ENCODE measurements at regions not wholly inside any gene's neighbourhood (a gene's known extent, or its start where the extent isn't known, plus 50 kb on each side); places are given as distances from the start of the nearest gene placed in this dataset.

DNA sequence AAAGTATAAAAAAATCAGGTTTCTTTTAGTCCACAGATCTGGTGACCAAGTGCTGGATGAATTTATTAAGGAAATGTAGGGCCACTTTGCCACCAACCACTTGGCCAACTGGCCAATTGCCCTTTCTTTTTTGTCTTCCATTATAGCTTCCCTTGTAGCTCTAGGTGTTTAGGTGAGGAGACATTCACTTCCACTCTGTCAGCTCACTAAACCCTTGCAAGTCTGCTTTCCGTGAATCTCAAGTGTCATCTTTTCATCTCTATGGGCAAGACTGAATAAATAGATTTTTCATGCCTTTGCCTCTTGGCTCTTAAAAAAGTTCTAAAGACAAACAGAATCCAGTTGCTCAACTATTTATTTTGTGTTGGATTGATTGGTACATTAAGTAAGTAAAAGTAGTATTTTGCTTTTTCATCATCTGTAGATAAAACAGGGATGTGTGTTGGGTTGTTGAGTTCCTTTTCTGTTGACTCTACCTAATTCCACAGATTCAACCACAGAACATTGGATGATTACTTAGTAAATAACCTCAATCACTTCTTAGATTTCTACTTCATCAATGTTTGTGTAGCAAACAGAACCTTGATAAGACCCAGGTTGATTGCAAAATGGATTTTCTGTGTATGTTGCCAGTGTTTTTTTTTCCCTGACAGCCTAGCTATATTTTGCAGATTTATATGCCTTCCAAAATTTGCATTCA is 68.1 kb upstream of the GRXCR1 start:
- no peak overlapping the region for H3K4me3 ChIP-seq (ENCODE audit: low read depth, low read length)
- H3K36me3 ChIP-seq (ENCODE audit: control insufficient read depth, insufficient read depth, low read length): no peaks in the 10 kb centered on the region
- Mint-ChIP-seq H3K9me3 (ENCODE audit: unreplicated experiment) (no peaks in the 10 kb centered on the region), H3K27ac (ENCODE audit: unreplicated experiment) (no peak overlapping the region), H3K36me3 (ENCODE audit: insufficient read depth, unreplicated experiment) (no peaks in the 10 kb centered on the region), H3K27me3 (ENCODE audit: insufficient read depth, unreplicated experiment) (peaks cover 12% of the 10 kb centered on the region), H3K4me3 (ENCODE audit: unreplicated experiment) (no peak overlapping the region), H3K4me1 (ENCODE audit: low read depth, unreplicated experiment) (peaks cover 6% of the 10 kb centered on the region)
- DNase-seq: peak in 1 of 2 experiments; percentile 29
- POLR2A ChIA-PET: no interaction called here
- CTCF ChIA-PET: no interaction called here
- no peaks in the 10 kb centered on the region for H3K27me3 ChIP-seq (replicated peaks; ENCODE audit: control insufficient read depth, insufficient read depth, low read length)
- BruUV-seq (replicated peaks): no TSS peak
- no peaks in the 10 kb centered on the region; the same call in 1 of the 2 replicates for H3K4me1 ChIP-seq
- H3K9me3 ChIP-seq: no peaks in the 10 kb centered on the region
- TF ChIP-seq, protein P1, sequence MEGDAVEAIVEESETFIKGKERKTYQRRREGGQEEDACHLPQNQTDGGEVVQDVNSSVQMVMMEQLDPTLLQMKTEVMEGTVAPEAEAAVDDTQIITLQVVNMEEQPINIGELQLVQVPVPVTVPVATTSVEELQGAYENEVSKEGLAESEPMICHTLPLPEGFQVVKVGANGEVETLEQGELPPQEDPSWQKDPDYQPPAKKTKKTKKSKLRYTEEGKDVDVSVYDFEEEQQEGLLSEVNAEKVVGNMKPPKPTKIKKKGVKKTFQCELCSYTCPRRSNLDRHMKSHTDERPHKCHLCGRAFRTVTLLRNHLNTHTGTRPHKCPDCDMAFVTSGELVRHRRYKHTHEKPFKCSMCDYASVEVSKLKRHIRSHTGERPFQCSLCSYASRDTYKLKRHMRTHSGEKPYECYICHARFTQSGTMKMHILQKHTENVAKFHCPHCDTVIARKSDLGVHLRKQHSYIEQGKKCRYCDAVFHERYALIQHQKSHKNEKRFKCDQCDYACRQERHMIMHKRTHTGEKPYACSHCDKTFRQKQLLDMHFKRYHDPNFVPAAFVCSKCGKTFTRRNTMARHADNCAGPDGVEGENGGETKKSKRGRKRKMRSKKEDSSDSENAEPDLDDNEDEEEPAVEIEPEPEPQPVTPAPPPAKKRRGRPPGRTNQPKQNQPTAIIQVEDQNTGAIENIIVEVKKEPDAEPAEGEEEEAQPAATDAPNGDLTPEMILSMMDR (IDR thresholded peaks at IDR 0.05; ENCODE audit: insufficient read depth in 1 of 2, low read depth in 1 of 2, low read length in 1 of 2, severe bottlenecking in 1 of 2, unreplicated experiment in 1 of 2): no peak
- intact Hi-C loops (cut with micrococcal nuclease; ENCODE audit: unreplicated experiment): loop anchor here (2.0 kb wide), 1 partner anchor 258 kb away; no protein-coding TSS in a partner anchor

DNA sequence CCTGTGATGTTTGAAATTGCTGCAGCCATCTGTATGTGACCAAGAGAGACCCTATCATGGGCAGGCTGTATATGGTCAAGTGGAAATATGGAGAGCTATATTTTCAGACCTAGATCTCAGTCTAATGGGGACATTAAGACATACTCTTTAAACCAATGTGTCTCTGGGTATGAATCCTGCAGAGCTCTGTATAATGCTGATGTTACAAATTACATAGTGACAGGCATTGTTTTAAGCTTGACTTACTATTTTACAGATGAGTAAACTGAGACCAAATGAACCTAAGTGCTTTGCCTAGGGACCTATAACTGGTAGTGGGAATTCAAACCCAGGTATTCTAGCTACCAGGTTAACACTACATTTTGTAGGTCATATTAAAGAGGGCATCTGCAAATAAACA is 71.3 kb upstream of the GRXCR1 start:
- H3K27me3 ChIP-seq (replicated peaks; ENCODE audit: control insufficient read depth, insufficient read depth, low read length): no peaks in the 10 kb centered on the region
- ChIA-PET CTCF (no interaction called here), POLR2A (no interaction called here)
- no peaks in the 10 kb centered on the region for H3K36me3 ChIP-seq (ENCODE audit: control insufficient read depth, insufficient read depth, low read length)
- TF ChIP-seq, protein P1 (IDR thresholded peaks at IDR 0.05; ENCODE audit: insufficient read depth in 1 of 2, low read depth in 1 of 2, low read length in 1 of 2, severe bottlenecking in 1 of 2, unreplicated experiment in 1 of 2): no peak
- H3K36me3 Mint-ChIP-seq (ENCODE audit: insufficient read depth, unreplicated experiment): no peaks in the 10 kb centered on the region
- H3K27ac Mint-ChIP-seq (ENCODE audit: unreplicated experiment): no peak overlapping the region
- H3K27me3 Mint-ChIP-seq (ENCODE audit: insufficient read depth, unreplicated experiment): peaks cover 14% of the 10 kb centered on the region
- H3K4me1 Mint-ChIP-seq (ENCODE audit: low read depth, unreplicated experiment): peaks cover 6% of the 10 kb centered on the region
- no peaks in the 10 kb centered on the region; the same call in 1 of the 2 replicates for H3K4me1 ChIP-seq
- H3K9me3 ChIP-seq: no peaks in the 10 kb centered on the region
- no peak overlapping the region for H3K4me3 Mint-ChIP-seq (ENCODE audit: unreplicated experiment)
- no peak overlapping the region for H3K4me3 ChIP-seq (ENCODE audit: low read depth, low read length)
- DNase-seq: no peak
- no peaks in the 10 kb centered on the region for H3K9me3 Mint-ChIP-seq (ENCODE audit: unreplicated experiment)
- intact Hi-C loops (cut with micrococcal nuclease; ENCODE audit: unreplicated experiment): no loop called here
- BruUV-seq (replicated peaks): no TSS peak

DNA sequence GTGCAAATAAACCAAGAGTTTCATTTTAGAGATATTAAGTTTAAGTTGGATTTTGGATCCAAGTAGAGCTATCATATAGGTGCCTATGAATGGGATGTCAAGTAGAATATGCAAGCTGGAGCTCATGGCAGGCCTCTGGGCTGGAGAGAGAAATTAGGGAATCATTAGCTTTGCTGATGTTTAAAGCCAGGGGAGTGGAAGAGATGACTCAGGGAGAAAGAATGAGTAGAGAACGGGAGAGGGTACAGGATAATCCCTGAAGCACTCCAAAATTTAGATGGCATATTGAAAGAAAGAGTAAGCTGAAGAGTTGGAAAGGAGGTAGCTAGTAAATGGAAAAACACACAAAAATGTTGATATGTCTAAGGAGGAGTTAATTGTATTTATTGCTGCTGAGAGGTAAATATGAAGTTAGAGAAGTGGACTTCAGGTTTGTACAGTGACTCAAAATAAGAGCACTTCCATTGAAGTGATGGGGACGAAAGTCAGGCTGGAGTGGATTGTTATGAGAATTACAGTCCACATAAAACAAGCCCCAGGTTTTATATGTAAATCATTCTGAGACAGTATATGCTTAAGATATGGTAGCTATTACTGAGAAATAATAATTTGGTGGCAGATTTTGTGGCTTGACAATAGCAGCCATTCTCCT is 72.5 kb upstream of the GRXCR1 start:
- CTCF ChIA-PET: no interaction called here
- no TSS peak for BruUV-seq (replicated peaks)

More for the DNA sequence above, 72.5 kb upstream of the GRXCR1 start:
- H3K27me3 ChIP-seq (replicated peaks; ENCODE audit: control insufficient read depth, insufficient read depth, low read length): no peaks in the 10 kb centered on the region
- Mint-ChIP-seq H3K36me3 (ENCODE audit: insufficient read depth, unreplicated experiment) (no peaks in the 10 kb centered on the region), H3K27ac (ENCODE audit: unreplicated experiment) (no peak overlapping the region), H3K9me3 (ENCODE audit: unreplicated experiment) (no peaks in the 10 kb centered on the region), H3K4me3 (ENCODE audit: unreplicated experiment) (no peak overlapping the region), H3K27me3 (ENCODE audit: insufficient read depth, unreplicated experiment) (peaks cover 10% of the 10 kb centered on the region), H3K4me1 (ENCODE audit: low read depth, unreplicated experiment) (peaks cover 6% of the 10 kb centered on the region)
- no peaks in the 10 kb centered on the region; the same call in 1 of the 2 replicates for H3K4me1 ChIP-seq
- H3K9me3 ChIP-seq: no peaks in the 10 kb centered on the region
- POLR2A ChIA-PET: no interaction called here
- no peak for DNase-seq
- intact Hi-C loops (cut with micrococcal nuclease; ENCODE audit: unreplicated experiment): no loop called here
- TF ChIP-seq, protein P1 (IDR thresholded peaks at IDR 0.05; ENCODE audit: insufficient read depth in 1 of 2, low read depth in 1 of 2, low read length in 1 of 2, severe bottlenecking in 1 of 2, unreplicated experiment in 1 of 2): no peak
- H3K36me3 ChIP-seq (ENCODE audit: control insufficient read depth, insufficient read depth, low read length): no peaks in the 10 kb centered on the region
- H3K4me3 ChIP-seq (ENCODE audit: low read depth, low read length): no peak overlapping the region
